ENCODE measurements at regions not wholly inside any gene's neighbourhood (a gene's known extent, or its start where the extent isn't known, plus 50 kb on each side); places are given as distances from the start of the nearest gene placed in this dataset.
"Not testable (repeated sequence)": the region's sequence is repeated elsewhere in the genome, so short reads cannot be mapped to it uniquely, and the experiment has no call there.

DNA sequence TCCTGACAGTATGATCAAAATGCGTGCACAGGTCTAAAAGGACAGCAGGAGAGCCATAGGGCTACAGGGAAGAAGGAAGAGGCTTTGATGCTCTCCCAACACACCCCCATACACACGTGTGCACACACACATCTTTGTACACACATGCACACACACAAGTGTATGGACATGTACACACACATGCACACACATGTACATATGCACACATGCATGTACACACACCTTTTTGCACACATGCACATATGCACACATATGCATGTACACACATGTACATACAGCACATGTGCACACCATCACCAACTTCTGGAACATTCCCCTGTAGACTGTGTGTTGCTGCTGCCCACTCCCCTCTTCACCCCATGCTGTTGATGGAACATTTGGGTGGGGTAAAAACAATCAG is 255.6 kb upstream of the CTBP2 start:
- no peak overlapping the region for H3K4me3 ChIP-seq (ENCODE audit: low read depth, low read length)
- H3K36me3 ChIP-seq (ENCODE audit: control insufficient read depth, insufficient read depth, low read length): no peaks in the 10 kb centered on the region
- H3K4me1 ChIP-seq (ENCODE audit: control insufficient read depth, insufficient read depth, low read length): no peaks in the 10 kb centered on the region
- H3K9ac ChIP-seq (ENCODE audit: low read depth, low read length): no peak overlapping the region
- H3K27me3 ChIP-seq (ENCODE audit: control insufficient read depth, insufficient read depth, low read length): no peaks in the 10 kb centered on the region
- no peaks in the 10 kb centered on the region for H3K9me3 ChIP-seq (ENCODE audit: control insufficient read depth, insufficient read depth, low read length)

DNA sequence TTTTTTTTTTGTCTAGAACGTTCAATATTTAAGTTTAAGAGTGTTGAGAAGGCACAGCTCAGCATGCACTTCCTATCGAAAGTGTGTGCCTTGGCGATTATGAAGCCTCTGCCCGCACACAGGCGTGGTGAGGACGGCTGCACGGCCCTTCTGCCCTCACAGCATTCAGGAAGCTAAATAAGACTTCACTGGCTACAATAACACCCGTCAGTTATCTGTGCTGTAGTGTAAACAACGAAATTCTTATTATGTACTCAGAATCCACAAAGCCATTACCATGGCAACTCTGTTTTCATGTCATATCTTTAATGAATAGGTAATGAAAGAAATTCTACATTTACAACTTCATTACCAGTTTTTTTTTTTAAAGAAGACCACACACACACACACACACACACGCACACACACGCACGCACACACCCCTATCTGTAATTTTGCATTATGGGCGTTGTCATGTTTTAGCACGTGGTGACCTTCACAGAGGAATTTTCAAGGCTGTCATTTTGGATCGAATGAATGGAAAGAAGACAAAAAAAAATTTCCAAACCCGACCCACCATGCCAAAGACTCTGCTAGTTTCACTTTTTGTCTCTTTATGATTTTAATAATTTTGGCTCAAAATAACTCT is 254.8 kb upstream of the CTBP2 start:
- Histone ChIP-seq H3K4me3 (ENCODE audit: low read depth, low read length) (no peak overlapping the region), H3K4me1 (ENCODE audit: control insufficient read depth, insufficient read depth, low read length) (no peaks in the 10 kb centered on the region), H3K36me3 (ENCODE audit: control insufficient read depth, insufficient read depth, low read length) (no peaks in the 10 kb centered on the region), H3K27me3 (ENCODE audit: control insufficient read depth, insufficient read depth, low read length) (no peaks in the 10 kb centered on the region), H3K9me3 (ENCODE audit: control insufficient read depth, insufficient read depth, low read length) (no peaks in the 10 kb centered on the region), H3K9ac (ENCODE audit: low read depth, low read length) (no peak overlapping the region)

DNA sequence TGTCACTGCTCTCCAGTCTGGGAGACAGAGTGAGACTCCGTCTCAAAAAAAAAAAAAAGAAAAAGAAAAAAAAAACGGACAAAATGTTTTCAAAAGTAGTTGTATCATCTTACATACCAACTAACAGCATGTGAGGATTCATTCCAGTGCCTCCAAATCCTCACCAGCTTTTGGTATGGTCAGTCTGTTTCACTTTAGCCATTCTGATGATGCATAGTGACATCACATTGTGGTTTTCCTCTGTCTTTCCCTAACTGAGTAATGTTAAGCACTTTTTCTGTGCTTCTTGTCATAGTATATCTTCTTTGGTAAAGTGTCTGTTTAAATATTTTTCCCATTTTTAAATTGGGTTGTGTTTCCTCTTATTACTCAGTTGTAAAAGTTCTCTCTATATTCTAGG is 251.4 kb upstream of the CTBP2 start:
- no peaks in the 10 kb centered on the region for H3K27me3 ChIP-seq (ENCODE audit: control insufficient read depth, insufficient read depth, low read length)
- peaks cover 3% of the 10 kb centered on the region for H3K4me1 ChIP-seq (ENCODE audit: control insufficient read depth, insufficient read depth, low read length)
- no peaks in the 10 kb centered on the region for H3K36me3 ChIP-seq (ENCODE audit: control insufficient read depth, insufficient read depth, low read length)
- H3K4me3 ChIP-seq (ENCODE audit: low read depth, low read length): no peak overlapping the region
- no peak overlapping the region for H3K9ac ChIP-seq (ENCODE audit: low read depth, low read length)
- H3K9me3 ChIP-seq (ENCODE audit: control insufficient read depth, insufficient read depth, low read length): no peaks in the 10 kb centered on the region

DNA sequence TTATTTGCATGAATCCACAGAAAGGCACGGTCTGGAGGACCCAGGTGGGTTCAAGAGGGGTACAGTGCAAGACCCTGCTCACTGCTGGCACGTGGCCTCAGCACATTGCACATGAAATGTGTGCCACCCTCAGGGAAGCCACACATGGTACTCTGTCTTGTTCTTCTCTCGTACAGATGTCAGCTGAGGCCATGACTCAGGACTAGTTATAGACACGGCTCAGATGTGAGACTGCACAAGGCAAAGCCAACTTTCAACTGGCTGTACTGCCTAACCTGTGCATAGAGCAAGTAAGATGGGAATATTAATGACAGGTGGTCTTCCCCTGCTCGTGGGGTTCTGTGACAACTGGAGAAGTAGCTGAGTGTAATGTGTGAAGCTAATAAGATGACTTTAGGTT is 249.4 kb upstream of the CTBP2 start:
- Histone ChIP-seq H3K4me3 (ENCODE audit: low read depth, low read length) (no peak overlapping the region), H3K9ac (ENCODE audit: low read depth, low read length) (no peak overlapping the region), H3K36me3 (ENCODE audit: control insufficient read depth, insufficient read depth, low read length) (no peaks in the 10 kb centered on the region), H3K4me1 (ENCODE audit: control insufficient read depth, insufficient read depth, low read length) (peaks cover 3% of the 10 kb centered on the region), H3K27me3 (ENCODE audit: control insufficient read depth, insufficient read depth, low read length) (no peaks in the 10 kb centered on the region), H3K9me3 (ENCODE audit: control insufficient read depth, insufficient read depth, low read length) (no peaks in the 10 kb centered on the region)

DNA sequence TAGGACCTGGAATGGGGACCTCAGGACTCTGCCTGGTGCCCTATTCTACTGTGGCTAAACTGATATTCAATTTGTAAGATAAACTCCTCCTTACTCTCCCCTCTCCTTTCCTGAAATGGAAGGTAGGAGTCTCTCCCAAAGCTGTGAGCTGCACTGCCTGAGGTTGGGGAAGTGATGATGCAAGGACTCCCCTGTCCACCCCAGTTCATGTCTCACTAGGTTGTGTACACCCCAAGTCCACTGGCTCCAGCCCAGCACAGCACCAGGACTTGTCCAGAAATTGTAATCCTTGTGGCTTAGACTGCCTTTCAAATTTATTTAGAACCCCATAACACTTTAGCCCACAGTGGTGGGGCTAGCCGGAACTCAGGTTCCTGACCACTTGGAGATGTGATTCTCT is 247.2 kb upstream of the CTBP2 start:
- no peak overlapping the region for H3K9ac ChIP-seq (ENCODE audit: low read depth, low read length)
- H3K4me3 ChIP-seq (ENCODE audit: low read depth, low read length): no peak overlapping the region
- H3K9me3 ChIP-seq (ENCODE audit: control insufficient read depth, insufficient read depth, low read length): no peaks in the 10 kb centered on the region
- H3K4me1 ChIP-seq (ENCODE audit: control insufficient read depth, insufficient read depth, low read length): peaks cover 3% of the 10 kb centered on the region
- no peaks in the 10 kb centered on the region for H3K36me3 ChIP-seq (ENCODE audit: control insufficient read depth, insufficient read depth, low read length)
- no peaks in the 10 kb centered on the region for H3K27me3 ChIP-seq (ENCODE audit: control insufficient read depth, insufficient read depth, low read length)

DNA sequence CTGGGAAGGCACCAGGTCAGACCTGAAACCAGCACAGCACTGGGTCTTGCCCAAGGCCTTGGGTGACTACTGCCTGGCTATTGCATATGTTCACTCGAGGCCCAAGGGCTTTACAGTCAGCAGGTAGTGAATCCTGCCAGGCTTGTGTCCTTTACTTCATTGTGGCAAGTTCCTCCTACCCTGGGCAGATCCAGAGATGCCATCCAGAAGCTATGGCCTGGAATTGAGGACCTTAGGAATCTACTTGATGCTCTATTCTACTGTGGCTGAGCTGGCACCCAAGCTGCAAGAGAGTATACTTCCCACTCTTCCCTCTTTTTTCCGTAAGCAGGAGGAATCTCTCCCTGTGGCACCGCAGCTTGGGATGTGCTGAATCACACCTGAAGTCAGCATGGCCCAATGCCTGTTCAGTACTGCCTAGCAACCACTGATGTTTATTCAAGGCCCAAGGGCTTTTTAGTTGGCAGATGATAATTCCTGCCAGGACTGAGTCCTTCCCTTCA is 246.7 kb upstream of the CTBP2 start:
- Histone ChIP-seq H3K9me3 (ENCODE audit: control insufficient read depth, insufficient read depth, low read length) (no peaks in the 10 kb centered on the region), H3K4me1 (ENCODE audit: control insufficient read depth, insufficient read depth, low read length) (peaks cover 3% of the 10 kb centered on the region), H3K4me3 (ENCODE audit: low read depth, low read length) (no peak overlapping the region), H3K9ac (ENCODE audit: low read depth, low read length) (no peak overlapping the region), H3K27me3 (ENCODE audit: control insufficient read depth, insufficient read depth, low read length) (no peaks in the 10 kb centered on the region), H3K36me3 (ENCODE audit: control insufficient read depth, insufficient read depth, low read length) (no peaks in the 10 kb centered on the region)

DNA sequence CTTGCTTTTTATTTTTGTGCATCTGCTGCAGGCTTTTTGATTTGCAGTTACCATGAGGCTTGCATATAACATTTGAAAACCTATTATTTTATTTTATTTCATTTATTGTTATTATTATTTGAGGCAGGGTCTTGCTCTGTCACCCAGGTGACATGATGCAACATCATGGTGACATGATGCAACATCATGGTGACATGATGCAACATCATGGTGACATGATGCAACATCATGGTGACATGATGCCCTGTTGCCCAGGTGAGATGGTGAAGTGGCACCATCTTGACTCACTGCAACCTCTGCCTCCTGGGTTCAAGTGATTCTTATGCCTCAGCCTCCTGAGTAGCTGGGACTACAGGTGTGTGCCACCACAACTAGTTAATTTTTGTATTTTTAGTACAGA is 244.5 kb upstream of the CTBP2 start:
- not testable (repeated sequence) for H3K36me3 ChIP-seq (ENCODE audit: control insufficient read depth, insufficient read depth, low read length); H3K9me3 ChIP-seq (ENCODE audit: control insufficient read depth, insufficient read depth, low read length); H3K9ac ChIP-seq (ENCODE audit: low read depth, low read length); H3K27me3 ChIP-seq (ENCODE audit: control insufficient read depth, insufficient read depth, low read length); H3K4me1 ChIP-seq (ENCODE audit: control insufficient read depth, insufficient read depth, low read length); H3K4me3 ChIP-seq (ENCODE audit: low read depth, low read length)

DNA sequence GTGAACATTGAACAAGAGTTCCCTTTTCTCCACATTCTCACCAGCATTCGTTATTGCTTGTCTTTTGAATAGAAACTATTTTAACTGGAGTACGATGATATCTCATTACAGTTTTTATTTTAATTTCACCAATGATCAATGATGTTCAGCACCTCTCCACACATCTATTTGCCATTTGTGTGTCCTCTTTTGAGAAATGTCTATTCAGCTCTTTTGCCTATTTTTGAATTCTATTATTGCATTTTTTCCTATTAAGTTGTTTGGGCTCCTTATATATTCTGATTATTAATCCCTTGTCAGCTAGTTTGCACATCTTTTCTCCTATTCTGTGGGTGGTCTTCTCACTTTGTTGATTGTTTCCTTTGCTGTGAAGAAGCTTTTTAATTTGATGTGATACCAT is 241.1 kb upstream of the CTBP2 start:
- no peak overlapping the region for H3K4me3 ChIP-seq (ENCODE audit: low read depth, low read length)
- no peaks in the 10 kb centered on the region for H3K27me3 ChIP-seq (ENCODE audit: control insufficient read depth, insufficient read depth, low read length)
- no peak overlapping the region for H3K9ac ChIP-seq (ENCODE audit: low read depth, low read length)
- no peaks in the 10 kb centered on the region for H3K4me1 ChIP-seq (ENCODE audit: control insufficient read depth, insufficient read depth, low read length)
- no peaks in the 10 kb centered on the region for H3K9me3 ChIP-seq (ENCODE audit: control insufficient read depth, insufficient read depth, low read length)
- no peaks in the 10 kb centered on the region for H3K36me3 ChIP-seq (ENCODE audit: control insufficient read depth, insufficient read depth, low read length)

DNA sequence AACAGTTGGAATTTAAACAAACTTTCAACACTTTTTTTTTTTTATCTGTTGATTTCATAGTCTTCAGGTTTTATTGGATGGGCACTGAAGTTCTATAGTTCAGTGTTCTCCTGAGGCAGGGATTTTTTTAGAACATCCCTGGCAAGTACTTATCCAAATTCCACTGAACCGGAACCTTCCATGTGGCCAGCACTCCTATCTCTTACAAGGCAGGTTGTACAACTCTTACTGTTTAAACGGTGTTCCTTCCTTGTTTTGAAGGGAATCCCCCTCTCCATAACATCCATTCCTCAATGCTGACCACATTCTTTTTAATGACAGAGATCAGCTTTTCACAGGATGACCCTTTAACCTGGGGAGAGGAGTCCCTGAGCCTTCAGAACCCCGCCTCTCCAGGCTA is 238.9 kb upstream of the CTBP2 start:
- H3K4me1 ChIP-seq (ENCODE audit: control insufficient read depth, insufficient read depth, low read length): no peaks in the 10 kb centered on the region
- H3K4me3 ChIP-seq (ENCODE audit: low read depth, low read length): no peak overlapping the region
- no peak overlapping the region for H3K9ac ChIP-seq (ENCODE audit: low read depth, low read length)
- no peaks in the 10 kb centered on the region for H3K9me3 ChIP-seq (ENCODE audit: control insufficient read depth, insufficient read depth, low read length)
- no peaks in the 10 kb centered on the region for H3K36me3 ChIP-seq (ENCODE audit: control insufficient read depth, insufficient read depth, low read length)
- no peaks in the 10 kb centered on the region for H3K27me3 ChIP-seq (ENCODE audit: control insufficient read depth, insufficient read depth, low read length)

DNA sequence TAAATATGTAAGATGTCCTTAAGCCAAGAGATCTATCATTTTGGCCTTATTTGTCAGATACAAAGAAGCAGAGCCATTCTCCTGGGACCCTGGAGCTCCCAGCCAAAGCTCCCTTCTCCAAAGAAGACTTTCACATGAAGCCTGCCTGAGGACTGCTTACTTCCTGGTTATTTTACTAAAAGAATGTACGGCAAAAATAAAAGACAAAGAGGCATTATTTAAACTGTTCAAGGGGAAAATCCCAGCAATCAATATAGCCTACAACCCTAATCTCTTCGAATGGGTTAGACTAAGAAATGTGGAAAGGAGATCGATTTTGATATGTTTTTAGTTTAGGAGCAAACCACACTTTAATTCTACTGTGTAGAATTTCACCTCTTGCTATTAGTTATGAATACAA is 237.9 kb upstream of the CTBP2 start:
- Histone ChIP-seq H3K4me1 (ENCODE audit: control insufficient read depth, insufficient read depth, low read length) (no peaks in the 10 kb centered on the region), H3K36me3 (ENCODE audit: control insufficient read depth, insufficient read depth, low read length) (no peaks in the 10 kb centered on the region), H3K4me3 (ENCODE audit: low read depth, low read length) (no peak overlapping the region), H3K9me3 (ENCODE audit: control insufficient read depth, insufficient read depth, low read length) (no peaks in the 10 kb centered on the region), H3K9ac (ENCODE audit: low read depth, low read length) (no peak overlapping the region), H3K27me3 (ENCODE audit: control insufficient read depth, insufficient read depth, low read length) (no peaks in the 10 kb centered on the region)

DNA sequence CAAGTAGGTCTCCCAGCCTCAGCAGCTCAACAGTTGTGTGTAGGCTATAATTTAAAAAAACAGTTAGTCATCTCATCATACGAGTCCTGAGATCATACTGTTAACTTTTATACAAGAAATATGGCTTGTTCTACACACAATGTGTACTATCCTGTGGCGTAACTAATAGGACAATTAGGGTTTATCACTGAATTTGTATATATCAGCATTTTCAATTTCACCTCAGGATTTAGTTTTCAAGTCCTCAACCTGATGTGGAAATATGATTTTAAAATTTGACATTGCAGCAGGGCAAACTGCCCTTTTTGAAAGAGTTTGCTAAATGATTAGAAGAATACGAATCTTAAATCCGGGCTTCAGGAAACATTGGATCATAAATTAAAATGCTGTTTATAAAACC is 237.2 kb upstream of the CTBP2 start:
- Histone ChIP-seq H3K4me3 (ENCODE audit: low read depth, low read length) (no peak overlapping the region), H3K27me3 (ENCODE audit: control insufficient read depth, insufficient read depth, low read length) (no peaks in the 10 kb centered on the region), H3K4me1 (ENCODE audit: control insufficient read depth, insufficient read depth, low read length) (no peaks in the 10 kb centered on the region), H3K9ac (ENCODE audit: low read depth, low read length) (no peak overlapping the region), H3K9me3 (ENCODE audit: control insufficient read depth, insufficient read depth, low read length) (no peaks in the 10 kb centered on the region), H3K36me3 (ENCODE audit: control insufficient read depth, insufficient read depth, low read length) (no peaks in the 10 kb centered on the region)

DNA sequence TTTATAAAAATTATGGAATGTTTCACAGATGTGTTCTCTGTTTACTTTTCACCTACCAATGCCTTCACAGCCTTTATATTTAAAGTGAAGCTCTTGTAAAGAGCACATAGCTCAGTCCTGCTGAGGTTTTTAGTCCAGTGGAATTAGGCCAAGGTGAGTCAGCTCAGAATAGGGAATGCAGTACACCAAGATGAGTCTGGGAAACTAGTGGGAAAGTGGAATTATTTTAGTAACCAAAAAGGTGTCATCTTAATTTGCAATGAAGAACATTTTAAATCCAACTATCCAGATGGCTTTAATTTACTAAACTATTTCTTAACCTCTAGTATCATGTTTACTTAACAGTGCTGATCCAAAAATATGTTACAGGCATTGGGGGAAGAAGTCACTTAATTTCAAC is 236.3 kb upstream of the CTBP2 start:
- Histone ChIP-seq H3K9ac (ENCODE audit: low read depth, low read length) (no peak overlapping the region), H3K27me3 (ENCODE audit: control insufficient read depth, insufficient read depth, low read length) (no peaks in the 10 kb centered on the region), H3K9me3 (ENCODE audit: control insufficient read depth, insufficient read depth, low read length) (no peaks in the 10 kb centered on the region), H3K4me1 (ENCODE audit: control insufficient read depth, insufficient read depth, low read length) (no peaks in the 10 kb centered on the region), H3K4me3 (ENCODE audit: low read depth, low read length) (no peak overlapping the region), H3K36me3 (ENCODE audit: control insufficient read depth, insufficient read depth, low read length) (no peaks in the 10 kb centered on the region)

Data from iPS-15b (cell line).